ENCODE measurements at regions not wholly inside any gene's neighbourhood (a gene's known extent, or its start where the extent isn't known, plus 50 kb on each side); places are given as distances from the start of the nearest gene placed in this dataset. TPM values are rescaled to one million over a fixed set of nuclear protein-coding genes. Genes with fewer than 3 reads are reported as not detected.

DNA sequence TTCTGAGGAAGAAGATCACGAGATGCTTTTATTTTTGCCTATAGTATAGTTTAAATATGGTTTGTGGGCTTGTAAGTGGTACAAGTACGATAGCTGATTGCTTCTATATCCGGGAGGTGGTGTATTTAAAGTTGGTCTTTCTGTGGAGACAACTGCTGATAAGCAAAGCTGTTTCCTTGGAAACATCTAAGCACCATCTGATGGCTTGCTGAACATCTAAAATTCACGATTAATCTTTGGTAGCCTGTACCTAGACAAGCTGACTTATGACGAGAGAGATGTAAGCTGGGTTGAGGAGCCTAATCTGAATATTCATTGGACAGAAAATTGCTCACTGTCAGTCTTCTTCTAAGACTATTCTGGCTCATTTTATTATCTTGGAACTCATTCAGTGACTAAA lies 74.6 kb upstream of the NWD2 start:
- TF ChIP-seq CTCF (IDR thresholded peaks at IDR 0.05), result no peak
- H3K9me3 Mint-ChIP-seq, result no peaks in the 10 kb centered on the region
- H3K27ac Mint-ChIP-seq, result no peak overlapping the region
- no peaks in the 10 kb centered on the region for H3K4me1 Mint-ChIP-seq (ENCODE audit: low read depth)
- DNase-seq, result no peak
- no peaks in the 10 kb centered on the region for H3K36me3 Mint-ChIP-seq (ENCODE audit: low read depth)
- ChIA-PET CTCF (no interaction called here), POLR2A (no interaction called here)
- H3K27me3 Mint-ChIP-seq, result no peaks in the 10 kb centered on the region
- ATAC-seq, result no peak
- intact Hi-C loops (cut with micrococcal nuclease), result no loop called here
- H3K4me3 Mint-ChIP-seq, result no peak overlapping the region

DNA sequence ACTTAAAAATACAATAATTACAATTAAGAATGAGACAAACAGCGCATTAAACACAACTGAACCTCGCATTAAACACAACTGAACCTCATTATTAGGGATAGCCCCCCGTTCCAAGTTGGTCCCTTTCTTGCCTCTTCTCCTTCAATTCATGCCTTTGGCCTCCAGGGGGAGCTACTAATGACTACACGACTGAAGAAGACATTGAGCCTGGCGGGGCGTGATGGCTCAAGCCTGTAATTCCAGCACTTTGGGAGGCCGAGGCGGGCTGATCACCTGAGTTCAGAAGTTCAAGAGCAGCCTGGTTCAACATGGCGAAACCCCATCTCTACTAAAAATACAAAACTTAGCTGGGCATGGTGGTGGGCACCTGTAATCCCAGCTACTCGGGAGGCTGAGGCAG lies 56.4 kb upstream of the NWD2 start:
- Mint-ChIP-seq H3K9me3 (peaks cover 1% of the 10 kb centered on the region), H3K27ac (no peak overlapping the region), H3K4me1 (ENCODE audit: low read depth) (no peaks in the 10 kb centered on the region), H3K4me3 (no peak overlapping the region), H3K27me3 (peaks cover 2% of the 10 kb centered on the region), H3K36me3 (ENCODE audit: low read depth) (no peaks in the 10 kb centered on the region)
- DNase-seq (peak; percentile 6), ATAC-seq (no peak)
- TF ChIP-seq CTCF (IDR thresholded peaks at IDR 0.05), result no peak
- CTCF ChIA-PET, result interaction anchor here (0.6 to 1.0 kb wide), 3 partner anchors 10 to 556 kb away, joined by 3 to 4 read pairs (median 3); no protein-coding TSS in a partner anchor
- intact Hi-C loops (cut with micrococcal nuclease), result no loop called here
- POLR2A ChIA-PET, result no interaction called here

Small RNAs in the stretch of these regions (microRNA-seq; reads per million reads assigned to microRNA genes)
- not detected for gene MIR1255B1 (ENCODE audit: borderline microRNAs expressed, borderline replicate concordance)
